ENCODE measurements at regions not wholly inside any gene's neighbourhood (a gene's known extent, or its start where the extent isn't known, plus 50 kb on each side); places are given as distances from the start of the nearest gene placed in this dataset.

GRCh38 chr6:3946778-3947177 is 97.6 kb downstream of the FAM50B start:
- no peak for TF ChIP-seq CTCF (conservative IDR thresholded peaks at IDR 0.05; ENCODE audit: low read length)
- no peak for TF ChIP-seq EZH2phosphoT487 (IDR thresholded peaks at IDR 0.05; ENCODE audit: borderline replicate concordance)
